IPS-18c (cell line): ENCODE measurements at regions not wholly inside any gene's neighbourhood (a gene's known extent, or its start where the extent isn't known, plus 50 kb on each side); places are given as distances from the start of the nearest gene placed in this dataset.
A peak's percentile ranks its signal among the peaks of the same experiment; 100 is the strongest.
"Not testable (repeated sequence)": the region's sequence is repeated elsewhere in the genome, so short reads cannot be mapped to it uniquely, and the experiment has no call there.

Source experiments
- H3K4me3 ChIP-seq: 2 replicates; pipeline ENCODE4 v1.7.0; 2013; ENCODE audit warnings: low read depth, mild to moderate bottlenecking, low read length, moderate library complexity; ENCODE audit not compliant: insufficient read depth
- H3K9me3 ChIP-seq: one replicate; pipeline ENCODE4 v1.6.1; 2013; ENCODE audit warnings: mild to moderate bottlenecking, low read length, moderate library complexity; ENCODE audit not compliant: control insufficient read depth, insufficient read depth

- Histone ChIP-seq H3K4me3 (no peak overlapping the region), H3K9me3 (peaks cover 2% of the 10 kb centered on the region)
Measured at GRCh38 chr10:8311526-8312070, 257.1 kb downstream of the GATA3 start.

- Histone ChIP-seq H3K4me3 (no peak overlapping the region), H3K9me3 (peaks cover 2% of the 10 kb centered on the region)
Measured at GRCh38 chr10:8312079-8312478, 257.6 kb downstream of the GATA3 start.

- peaks cover 2% of the 10 kb centered on the region for H3K9me3 ChIP-seq
Measured at GRCh38 chr10:8312781-8313180, 258.3 kb downstream of the GATA3 start.

GRCh38 chr10:8314486-8314885, 260.0 kb downstream of the GATA3 start:
- Histone ChIP-seq H3K4me3 (no peak overlapping the region), H3K9me3 (no peaks in the 10 kb centered on the region)

More at GRCh38 chr10:8312781-8313180, 258.3 kb downstream of the GATA3 start:
- H3K4me3 ChIP-seq: no peak overlapping the region

- Histone ChIP-seq H3K4me3 (no peak overlapping the region), H3K9me3 (no peaks in the 10 kb centered on the region)
Measured at GRCh38 chr10:8315619-8316021, 261.1 kb downstream of the GATA3 start.

GRCh38 chr10:8316284-8316683, 261.8 kb downstream of the GATA3 start:
- no peak overlapping the region for H3K4me3 ChIP-seq
- H3K9me3 ChIP-seq: no peaks in the 10 kb centered on the region

- H3K4me3 ChIP-seq, H3K9me3 ChIP-seq: not testable (repeated sequence)
Measured at GRCh38 chr10:8318429-8318828, 263.9 kb downstream of the GATA3 start.

GRCh38 chr10:8318956-8319355, 264.5 kb downstream of the GATA3 start:
- Histone ChIP-seq H3K4me3 (no peak overlapping the region), H3K9me3 (no peaks in the 10 kb centered on the region)

GRCh38 chr10:8319704-8320103, 265.2 kb downstream of the GATA3 start:
- Histone ChIP-seq H3K9me3 (no peaks in the 10 kb centered on the region), H3K4me3 (no peak overlapping the region)

- Histone ChIP-seq H3K9me3 (no peaks in the 10 kb centered on the region), H3K4me3 (no peak overlapping the region)
Measured at GRCh38 chr10:8321990-8322389, 267.5 kb downstream of the GATA3 start.

- Histone ChIP-seq H3K4me3 (no peak overlapping the region), H3K9me3 (no peaks in the 10 kb centered on the region)
Measured at GRCh38 chr10:8323428-8324054, 269.1 kb downstream of the GATA3 start.

- Histone ChIP-seq H3K9me3 (no peaks in the 10 kb centered on the region), H3K4me3 (no peak overlapping the region)
Measured at GRCh38 chr10:8325024-8325980, 270.8 kb downstream of the GATA3 start.

- Histone ChIP-seq H3K4me3 (no peak overlapping the region), H3K9me3 (no peaks in the 10 kb centered on the region)
Measured at GRCh38 chr10:8326396-8327139, 272.1 kb downstream of the GATA3 start.

- Histone ChIP-seq H3K4me3 (no peak overlapping the region), H3K9me3 (no peaks in the 10 kb centered on the region)
Measured at GRCh38 chr10:8327140-8327423, 272.6 kb downstream of the GATA3 start.

- Histone ChIP-seq H3K4me3 (no peak overlapping the region), H3K9me3 (no peaks in the 10 kb centered on the region)
Measured at GRCh38 chr10:8331387-8331786, 276.9 kb downstream of the GATA3 start.

- Histone ChIP-seq H3K4me3 (peak overlapping the region; percentile 47), H3K9me3 (no peaks in the 10 kb centered on the region)
Measured at GRCh38 chr10:8331896-8332729, 277.6 kb downstream of the GATA3 start.

- peak overlapping the region; percentile 47 for H3K4me3 ChIP-seq
- no peaks in the 10 kb centered on the region for H3K9me3 ChIP-seq
Measured at GRCh38 chr10:8332730-8333111, 278.2 kb downstream of the GATA3 start.
